Nephron (organoid): ENCODE measurements at regions not wholly inside any gene's neighbourhood (a gene's known extent, or its start where the extent isn't known, plus 50 kb on each side); places are given as distances from the start of the nearest gene placed in this dataset.

Experiments
- H3K27ac Mint-ChIP-seq, 3 experiments: 2 replicates each; pipeline ENCODE4 v1.8.0; 2020; ENCODE audit warnings: mixed read lengths in 3 of 3, mild to moderate bottlenecking in 2 of 3, moderate library complexity in 1 of 3
- H3K27me3 Mint-ChIP-seq: 2 replicates; pipeline ENCODE4 v1.8.0; 2021; ENCODE audit warnings: low read depth, mild to moderate bottlenecking, moderate library complexity, mixed read lengths
- H3K36me3 Mint-ChIP-seq: 2 replicates; pipeline ENCODE4 v1.8.0; 2020; ENCODE audit warnings: low read depth, mixed read lengths
- H3K4me1 Mint-ChIP-seq: 2 replicates; pipeline ENCODE4 v1.8.0; 2020; ENCODE audit warnings: mixed read lengths
- H3K4me3 Mint-ChIP-seq, 3 experiments: 2 replicates each; pipeline ENCODE4 v1.8.0; 2020; ENCODE audit warnings: mild to moderate bottlenecking in 3 of 3, mixed read lengths in 3 of 3, moderate library complexity in 2 of 3
- H3K9me3 Mint-ChIP-seq: 2 replicates; pipeline ENCODE4 v1.8.0; 2020; ENCODE audit warnings: mixed read lengths
- TF ChIP-seq, protein P1 (sequence below), 3 experiments: fragments of 200-600 bp; sonication (generic); IDR thresholded peaks; one replicate each; pipeline ENCODE4 v1.5.0; 2021; ENCODE audit warnings: antibody characterized with exemption in 3 of 3; ENCODE audit not compliant: unreplicated experiment in 3 of 3

DNA sequence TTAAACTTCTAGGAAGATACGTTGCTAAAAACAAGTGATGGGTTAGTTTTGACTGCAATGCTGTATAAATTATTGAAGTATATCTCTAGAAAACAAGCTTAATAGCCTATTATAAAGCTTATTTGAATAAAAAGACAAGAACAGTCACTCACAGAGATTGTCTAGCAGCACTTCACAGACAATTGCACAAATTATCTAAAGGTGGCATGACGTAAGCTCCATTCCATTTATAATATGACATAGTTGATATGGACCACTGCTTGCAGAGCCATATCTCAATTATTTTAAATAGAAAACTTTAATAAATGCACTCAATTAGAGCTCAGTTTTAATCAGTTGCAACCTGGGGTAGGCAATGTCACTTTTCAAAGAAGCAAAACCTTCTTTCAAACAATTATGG lies 319.9 kb upstream of the GBE1 start:
- peaks cover 30% of the 10 kb centered on the region for H3K4me1 Mint-ChIP-seq
- no peak overlapping the region for H3K4me3 Mint-ChIP-seq
- H3K27me3 Mint-ChIP-seq = no peaks in the 10 kb centered on the region
- no peak overlapping the region for H3K27ac Mint-ChIP-seq
- no peaks in the 10 kb centered on the region for H3K36me3 Mint-ChIP-seq
- H3K9me3 Mint-ChIP-seq = no peaks in the 10 kb centered on the region
- TF ChIP-seq, protein P1, sequence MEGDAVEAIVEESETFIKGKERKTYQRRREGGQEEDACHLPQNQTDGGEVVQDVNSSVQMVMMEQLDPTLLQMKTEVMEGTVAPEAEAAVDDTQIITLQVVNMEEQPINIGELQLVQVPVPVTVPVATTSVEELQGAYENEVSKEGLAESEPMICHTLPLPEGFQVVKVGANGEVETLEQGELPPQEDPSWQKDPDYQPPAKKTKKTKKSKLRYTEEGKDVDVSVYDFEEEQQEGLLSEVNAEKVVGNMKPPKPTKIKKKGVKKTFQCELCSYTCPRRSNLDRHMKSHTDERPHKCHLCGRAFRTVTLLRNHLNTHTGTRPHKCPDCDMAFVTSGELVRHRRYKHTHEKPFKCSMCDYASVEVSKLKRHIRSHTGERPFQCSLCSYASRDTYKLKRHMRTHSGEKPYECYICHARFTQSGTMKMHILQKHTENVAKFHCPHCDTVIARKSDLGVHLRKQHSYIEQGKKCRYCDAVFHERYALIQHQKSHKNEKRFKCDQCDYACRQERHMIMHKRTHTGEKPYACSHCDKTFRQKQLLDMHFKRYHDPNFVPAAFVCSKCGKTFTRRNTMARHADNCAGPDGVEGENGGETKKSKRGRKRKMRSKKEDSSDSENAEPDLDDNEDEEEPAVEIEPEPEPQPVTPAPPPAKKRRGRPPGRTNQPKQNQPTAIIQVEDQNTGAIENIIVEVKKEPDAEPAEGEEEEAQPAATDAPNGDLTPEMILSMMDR (IDR thresholded peaks at IDR 0.05; ENCODE audit: unreplicated experiment in 3 of 3) = no peak

DNA sequence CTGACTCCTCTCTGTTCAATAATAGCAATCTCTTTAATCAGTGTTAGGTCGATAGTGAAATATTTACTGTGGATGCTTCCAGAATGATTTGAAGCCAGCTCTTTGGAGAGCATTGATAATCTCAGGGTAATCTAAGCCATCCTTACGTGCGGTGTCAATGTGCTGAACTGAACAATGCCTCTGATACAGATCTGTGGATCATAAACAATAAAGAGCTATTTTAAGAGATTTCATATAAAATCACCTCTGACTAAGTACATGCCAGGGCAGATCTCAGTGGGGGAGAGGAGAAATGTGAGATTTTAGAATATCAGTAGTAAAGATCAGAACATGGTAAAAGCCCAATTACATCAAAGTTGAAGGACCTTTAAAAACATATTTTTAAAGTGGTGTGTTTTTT lies 319.3 kb upstream of the GBE1 start:
- TF ChIP-seq, protein P1 (IDR thresholded peaks at IDR 0.05; ENCODE audit: unreplicated experiment in 3 of 3) = no peak
- Mint-ChIP-seq H3K4me3 (no peak overlapping the region), H3K9me3 (no peaks in the 10 kb centered on the region), H3K27ac (no peak overlapping the region), H3K27me3 (no peaks in the 10 kb centered on the region), H3K36me3 (no peaks in the 10 kb centered on the region), H3K4me1 (peaks cover 26% of the 10 kb centered on the region)

DNA sequence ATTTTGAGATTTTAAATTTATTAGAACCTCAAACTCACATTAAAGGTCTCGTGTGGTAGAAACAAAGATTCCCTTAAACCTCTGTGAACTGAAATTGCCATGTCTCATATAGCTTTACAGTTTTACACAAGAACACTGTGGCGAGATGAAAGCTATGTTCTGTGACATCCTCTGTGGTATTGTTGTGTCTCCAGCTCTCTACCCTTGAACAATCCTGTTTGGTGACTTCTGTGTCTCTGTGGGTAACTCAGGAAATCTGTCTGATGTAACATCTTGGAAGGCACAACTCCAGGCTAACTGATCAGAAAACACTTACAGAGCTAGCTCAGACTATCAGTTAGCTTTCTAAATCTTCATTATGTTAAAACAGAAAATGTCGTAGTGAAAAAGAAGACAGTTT lies 318.8 kb upstream of the GBE1 start:
- TF ChIP-seq, protein P1 (IDR thresholded peaks at IDR 0.05; ENCODE audit: unreplicated experiment in 3 of 3) = no peak
- Mint-ChIP-seq H3K4me1 (peaks cover 21% of the 10 kb centered on the region), H3K9me3 (no peaks in the 10 kb centered on the region), H3K27me3 (no peaks in the 10 kb centered on the region), H3K36me3 (no peaks in the 10 kb centered on the region), H3K27ac (no peak overlapping the region), H3K4me3 (no peak overlapping the region)

DNA sequence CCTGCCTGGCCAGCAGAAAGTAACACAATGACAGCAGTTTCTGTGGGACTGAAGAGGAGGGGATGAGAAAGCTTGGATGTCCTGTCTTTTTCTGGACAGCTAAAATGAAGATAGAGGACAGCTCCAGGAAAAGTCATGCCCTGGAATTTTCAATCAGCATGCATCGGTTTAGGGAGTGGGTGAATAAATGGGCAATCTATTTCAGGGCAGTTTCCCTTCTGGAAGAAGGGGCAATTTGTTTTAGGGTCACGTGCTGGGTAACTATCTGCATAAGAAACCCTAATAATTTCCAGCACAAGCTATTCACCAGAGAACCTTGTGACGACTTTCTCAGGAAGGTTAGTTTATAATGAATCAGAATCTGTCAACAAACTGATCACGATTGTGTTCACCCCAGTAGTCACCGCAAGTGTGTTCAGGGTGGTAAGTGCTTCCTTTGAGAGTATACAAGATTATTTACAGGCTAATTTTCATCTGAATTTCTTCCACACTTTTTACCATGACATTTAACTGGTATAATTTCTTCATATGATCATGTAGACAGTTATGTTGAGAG lies 318.0 kb upstream of the GBE1 start:
- Mint-ChIP-seq H3K4me1 (peaks cover 13% of the 10 kb centered on the region), H3K4me3 (no peak overlapping the region), H3K36me3 (no peaks in the 10 kb centered on the region), H3K27ac (no peak overlapping the region), H3K27me3 (no peaks in the 10 kb centered on the region), H3K9me3 (no peaks in the 10 kb centered on the region)
- TF ChIP-seq, protein P1 (IDR thresholded peaks at IDR 0.05; ENCODE audit: unreplicated experiment in 3 of 3) = no peak

DNA sequence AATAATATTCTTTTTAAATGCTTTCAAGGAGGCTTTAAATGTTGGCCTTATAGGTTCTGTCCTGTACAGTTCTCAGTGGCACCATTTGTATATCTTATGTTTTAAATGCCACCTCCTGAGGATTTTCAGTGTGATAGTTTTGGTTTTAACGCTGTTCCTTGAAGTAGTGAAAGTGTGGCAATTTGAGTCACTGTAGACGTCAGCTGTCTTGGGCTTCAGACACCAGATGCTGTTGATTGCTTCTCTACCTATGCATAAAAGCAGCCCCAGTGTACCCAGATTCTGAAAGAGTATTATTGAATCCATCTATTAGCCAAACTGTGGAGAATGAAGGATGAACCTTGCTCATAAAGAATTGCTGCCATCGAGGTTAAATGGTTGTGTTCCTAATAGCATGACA lies 316.8 kb upstream of the GBE1 start:
- H3K9me3 Mint-ChIP-seq = no peaks in the 10 kb centered on the region
- TF ChIP-seq, protein P1 (IDR thresholded peaks at IDR 0.05; ENCODE audit: unreplicated experiment in 3 of 3) = no peak
- H3K27ac Mint-ChIP-seq = no peak overlapping the region
- H3K4me1 Mint-ChIP-seq = peaks cover 6% of the 10 kb centered on the region
- H3K27me3 Mint-ChIP-seq = no peaks in the 10 kb centered on the region
- H3K36me3 Mint-ChIP-seq = no peaks in the 10 kb centered on the region
- H3K4me3 Mint-ChIP-seq = no peak overlapping the region

DNA sequence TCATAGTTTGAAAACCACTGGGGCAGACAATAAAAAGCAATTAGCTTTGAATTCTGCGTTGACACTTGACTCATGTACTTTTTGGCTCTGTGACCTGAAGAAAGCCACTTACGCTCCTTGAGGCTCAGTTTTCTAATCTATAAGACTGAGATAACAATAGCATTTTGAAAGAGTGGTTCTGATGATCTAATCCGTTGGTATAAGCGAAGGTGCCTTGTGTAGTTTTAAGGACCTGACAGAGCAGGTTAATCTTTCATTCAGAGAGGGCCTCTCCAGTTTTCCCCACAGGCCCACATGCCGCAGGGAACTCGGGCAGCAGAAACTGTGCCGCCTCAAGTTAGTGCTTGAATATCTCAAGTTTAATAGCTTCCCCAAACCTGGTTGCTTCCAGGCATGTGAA lies 306.0 kb upstream of the GBE1 start:
- Mint-ChIP-seq H3K4me3 (no peak overlapping the region), H3K4me1 (peaks cover 6% of the 10 kb centered on the region), H3K27ac (no peak overlapping the region), H3K27me3 (no peaks in the 10 kb centered on the region), H3K36me3 (no peaks in the 10 kb centered on the region), H3K9me3 (no peaks in the 10 kb centered on the region)
- TF ChIP-seq, protein P1 (IDR thresholded peaks at IDR 0.05; ENCODE audit: unreplicated experiment in 3 of 3) = no peak
